Esophagus squamous epithelium (tissue), 5 donors: ENCODE measurements at regions not wholly inside any gene's neighbourhood (a gene's known extent, or its start where the extent isn't known, plus 50 kb on each side); places are given as distances from the start of the nearest gene placed in this dataset.
"Not testable (repeated sequence)": the region's sequence is repeated elsewhere in the genome, so short reads cannot be mapped to it uniquely, and the experiment has no call there.

Source experiments
- DNase-seq: peaks from one replicate; lab custom pipeline; 2025; lab: John Stamatoyannopoulos, UW
- H3K27ac ChIP-seq, 4 donors: fragments of 200-600 bp; sonication (generic); one replicate each; pipeline ENCODE4 v1.5.1; 2016 to 2019; ENCODE audit warnings: mild to moderate bottlenecking in 1 of 4
- H3K27me3 ChIP-seq, 4 donors: fragments of 200-600 bp; sonication (generic); 1 replicate in 3 of 4; 2 replicates in 1 of 4; pipeline versions ENCODE4 v1.5.1 to v1.6.0; 2017 to 2021; ENCODE audit warnings: antibody characterized with exemption in 1 of 4
- H3K36me3 ChIP-seq, 3 donors: fragments of 200-600 bp; sonication (generic); one replicate each; pipeline ENCODE4 v1.5.1; 2016 to 2019
- H3K4me1 ChIP-seq, 3 donors: fragments of 200-600 bp; sonication (generic); one replicate each; pipeline ENCODE4 v1.5.1; 2017 to 2019
- H3K4me3 ChIP-seq, 4 donors: fragments of 200-600 bp; sonication (generic); 1 replicate in 3 of 4; 2 replicates in 1 of 4; pipeline ENCODE4 v1.5.1; 2016 to 2019; ENCODE audit warnings: mild to moderate bottlenecking in 2 of 4, moderate library complexity in 1 of 4
- H3K9me3 ChIP-seq, 3 donors: fragments of 200-600 bp; sonication (generic); one replicate each; pipeline ENCODE4 v1.5.1; 2016 to 2019
- CTCF ChIP-seq, 6 experiments: fragments of 450-650 bp in 4 of 6; fragments of 200-600 bp in 2 of 6; sonication (generic) in 2 of 6; IDR thresholded peaks; one replicate each; pipeline ENCODE4 v1.5.1; 2016 to 2019; ENCODE audit warnings: antibody characterized with exemption in 6 of 6, mild to moderate bottlenecking in 4 of 6, moderate library complexity in 4 of 6
- POLR2A ChIP-seq, 4 donors: fragments of 450-650 bp; IDR thresholded peaks; one replicate each; pipeline ENCODE4 v1.6.1; 2017; ENCODE audit warnings: antibody characterized with exemption in 4 of 4, mild to moderate bottlenecking in 4 of 4, moderate library complexity in 3 of 4
- WGBS, 2 donors: methylation state at CpG; one replicate each; pipeline ENCODE4 v1.1.5; 2018; 5-methylcytosine and 5-hydroxymethylcytosine counted together
- intact Hi-C: fragments of 100-400 bp; cut with DNase I; formaldehyde crosslinking; loops from one replicate; pipeline ENCODE4 v1.15.0; 2022
- donor health status: DM: yes; HTN: yes; CAD: no.

GRCh38 chr10:31133251-31133791, 101.7 kb upstream of the ZNF438 start:
- intact Hi-C loops: no loop called here
- DNase-seq: no peak
- H3K27me3 ChIP-seq: no peaks in the 10 kb centered on the region
- 39 to 56% methylated on average over 11 to 14 of the region's 17 CpGs for WGBS, 2 donors
- peak overlapping the region; percentile 76 to 88 (median 86) for H3K27ac ChIP-seq
- no peaks in the 10 kb centered on the region for H3K9me3 ChIP-seq
- no peaks in the 10 kb centered on the region for H3K36me3 ChIP-seq
- TF ChIP-seq CTCF (IDR thresholded peaks at IDR 0.05): no peak
- TF ChIP-seq POLR2A (IDR thresholded peaks at IDR 0.05): no peak
- peaks cover 13 to 44% (median 21%) of the 10 kb centered on the region in 3 donors for H3K4me1 ChIP-seq
- peak overlapping the region; percentile 28 to 71 (median 57) for H3K4me3 ChIP-seq

- peak overlapping the region; percentile 28 to 71 (median 57) for H3K4me3 ChIP-seq
- no peaks in the 10 kb centered on the region for H3K27me3 ChIP-seq
- intact Hi-C loops: no loop called here
- WGBS, 2 donors: no CpG with 5 or more reads among the region's 37 CpGs
- no peaks in the 10 kb centered on the region for H3K36me3 ChIP-seq
- no peak for DNase-seq
- peaks cover 13 to 42% (median 21%) of the 10 kb centered on the region in 3 donors for H3K4me1 ChIP-seq
- TF ChIP-seq CTCF (IDR thresholded peaks at IDR 0.05) (no peak), POLR2A (IDR thresholded peaks at IDR 0.05) (peak in 2 of 4 donors; percentile 50 to 67)
- H3K27ac ChIP-seq: peak overlapping the region; percentile 76 to 88 (median 86)
- H3K9me3 ChIP-seq: no peaks in the 10 kb centered on the region
These were observed 102.2 kb upstream of the ZNF438 start for GRCh38 chr10:31133792-31134310.

- no peak for DNase-seq
- peaks cover 13 to 36% (median 21%) of the 10 kb centered on the region in 3 donors for H3K4me1 ChIP-seq
- no peaks in the 10 kb centered on the region for H3K9me3 ChIP-seq
- WGBS, 2 donors: 27 to 28% methylated on average over 4 to 10 of the region's 24 CpGs
- H3K27me3 ChIP-seq: no peaks in the 10 kb centered on the region
- H3K4me3 ChIP-seq: peak overlapping the region; percentile 28 to 71 (median 57)
- peak overlapping the region; percentile 76 to 88 (median 86) for H3K27ac ChIP-seq
- intact Hi-C loops: no loop called here
- TF ChIP-seq CTCF (IDR thresholded peaks at IDR 0.05) (no peak), POLR2A (IDR thresholded peaks at IDR 0.05) (no peak)
- H3K36me3 ChIP-seq: no peaks in the 10 kb centered on the region
These were observed 102.8 kb upstream of the ZNF438 start for GRCh38 chr10:31134311-31134952.

GRCh38 chr10:31135171-31135570, 103.5 kb upstream of the ZNF438 start:
- peak overlapping the region in 2 of 4 donors; percentile 86 to 88 for H3K27ac ChIP-seq
- intact Hi-C loops: no loop called here

GRCh38 chr10:31135791-31136190, 104.1 kb upstream of the ZNF438 start:
- H3K9me3 ChIP-seq, intact Hi-C loops, H3K4me3 ChIP-seq, H3K27ac ChIP-seq, H3K27me3 ChIP-seq, DNase-seq, H3K36me3 ChIP-seq: not testable (repeated sequence)
- WGBS, 2 donors: 93 to 95% methylated on average over 5 to 6 of the region's 8 CpGs
- peaks cover 13 to 36% (median 21%) of the 10 kb centered on the region in 3 donors for H3K4me1 ChIP-seq

More at GRCh38 chr10:31135171-31135570, 103.5 kb upstream of the ZNF438 start:
- no peak for TF ChIP-seq POLR2A (IDR thresholded peaks at IDR 0.05)
- TF ChIP-seq CTCF (IDR thresholded peaks at IDR 0.05): no peak
- DNase-seq: no peak
- Histone ChIP-seq H3K36me3 (no peaks in the 10 kb centered on the region), H3K4me1 (peaks cover 13 to 36% (median 21%) of the 10 kb centered on the region in 3 donors), H3K27me3 (no peaks in the 10 kb centered on the region), H3K4me3 (no peak overlapping the region), H3K9me3 (no peaks in the 10 kb centered on the region)
- 79 to 84% methylated on average over 6 of the region's 6 CpGs for WGBS, 2 donors
